ENCODE measurements at regions not wholly inside any gene's neighbourhood (a gene's known extent, or its start where the extent isn't known, plus 50 kb on each side); places are given as distances from the start of the nearest gene placed in this dataset.

GRCh38 chr9:80755586-80755985 lies 933.8 kb downstream of the TLE1 start:
- intact Hi-C loops (cut with micrococcal nuclease) (no loop called here), in situ Hi-C loops (cut with MboI) (no loop called here)
- no peaks in the 10 kb centered on the region for H3K9me1 ChIP-seq (ENCODE audit: control insufficient read depth, insufficient read depth, low read length)
- FAIRE-seq (no peak), DNase-seq (ENCODE audit: extremely low read depth in 1 of 4, low spot score in 3 of 4) (no peak), ATAC-seq (no peak)
- H3K4me2 ChIP-seq (ENCODE audit: insufficient read depth, low read length) = no peak overlapping the region
- WGBS (ENCODE audit: insufficient coverage, low coverage, missing lambda C conversion rate) = 0% methylated on average over 2 of the region's 2 CpGs
- no peak overlapping the region for H3K4me3 ChIP-seq
- H3K9ac ChIP-seq (ENCODE audit: insufficient read depth in 1 of 2, low read depth in 2 of 2, low read length in 2 of 2) = no peak overlapping the region
- POLR2A ChIA-PET = no interaction called here
- H2AFZ ChIP-seq (ENCODE audit: low read depth, low read length) = no peak overlapping the region
- no peak overlapping the region for H3K27ac ChIP-seq (ENCODE audit: extremely low read depth, low read depth, low read length)
- H3K9me3 ChIP-seq (replicated peaks; ENCODE audit: control insufficient read depth, insufficient read depth, low read depth, low read length) = no peaks in the 10 kb centered on the region
- H3K27me3 ChIP-seq (ENCODE audit: control insufficient read depth in 2 of 2, insufficient read depth in 2 of 2, low read length in 2 of 2) = no peaks in the 10 kb centered on the region
- CTCF ChIA-PET (ENCODE audit: low intra/inter-chr PET ratio) = no interaction called here
- H3K36me3 ChIP-seq (ENCODE audit: control insufficient read depth, insufficient read depth, low read length) = no peaks in the 10 kb centered on the region
- H4K20me1 ChIP-seq (replicated peaks; ENCODE audit: control insufficient read depth, insufficient read depth, low read length) = no peaks in the 10 kb centered on the region
- no peaks in the 10 kb centered on the region for H3K4me1 ChIP-seq (replicated peaks in 1 of 2; ENCODE audit: control insufficient read depth in 2 of 2, insufficient read depth in 2 of 2, low read length in 2 of 2)
- no TSS peak for BruUV-seq (replicated peaks)
- no peaks in the 10 kb centered on the region for H3K79me2 ChIP-seq (ENCODE audit: control insufficient read depth, insufficient read depth, low read length)
- TF ChIP-seq ZNF12 (CRISPR knock-in tag; IDR thresholded peaks at IDR 0.05) (no peak), ZNF764 (CRISPR knock-in tag; IDR thresholded peaks at IDR 0.05; ENCODE audit: low read depth) (no peak), ZFP1 (CRISPR knock-in tag; IDR thresholded peaks at IDR 0.05) (no peak), ZNF398 (CRISPR knock-in tag; IDR thresholded peaks at IDR 0.05) (no peak), WHSC1 (IDR thresholded peaks at IDR 0.05; ENCODE audit: low read length) (no peak), TCF3 (CRISPR knock-in tag; IDR thresholded peaks at IDR 0.05) (no peak), PRMT5 (CRISPR knock-in tag; IDR thresholded peaks at IDR 0.05) (no peak), BRD4 (IDR thresholded peaks at IDR 0.05) (no peak), ZNF431 (CRISPR knock-in tag; IDR thresholded peaks at IDR 0.05) (no peak), NR4A1 (CRISPR knock-in tag; IDR thresholded peaks at IDR 0.05) (no peak), NR4A1 (tag; IDR thresholded peaks at IDR 0.05) (no peak), ZNF76 (CRISPR knock-in tag; IDR thresholded peaks at IDR 0.05; ENCODE audit: borderline replicate concordance) (no peak)
- TF ChIP-seq, protein P1, sequence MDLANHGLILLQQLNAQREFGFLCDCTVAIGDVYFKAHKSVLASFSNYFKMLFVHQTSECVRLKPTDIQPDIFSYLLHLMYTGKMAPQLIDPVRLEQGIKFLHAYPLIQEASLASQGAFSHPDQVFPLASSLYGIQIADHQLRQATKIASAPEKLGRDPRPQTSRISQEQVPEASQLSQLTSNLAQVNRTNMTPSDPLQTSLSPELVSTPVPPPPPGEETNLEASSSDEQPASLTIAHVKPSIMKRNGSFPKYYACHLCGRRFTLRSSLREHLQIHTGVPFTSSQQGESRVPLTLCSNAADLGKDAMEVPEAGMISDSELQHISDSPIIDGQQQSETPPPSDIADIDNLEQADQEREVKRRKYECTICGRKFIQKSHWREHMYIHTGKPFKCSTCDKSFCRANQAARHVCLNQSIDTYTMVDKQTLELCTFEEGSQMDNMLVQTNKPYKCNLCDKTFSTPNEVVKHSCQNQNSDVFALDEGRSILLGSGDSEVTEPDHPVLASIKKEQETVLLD (IDR thresholded peaks at IDR 0.05) = no peak
